Nephron progenitor cell (in vitro differentiated cells): ENCODE measurements at regions not wholly inside any gene's neighbourhood (a gene's known extent, or its start where the extent isn't known, plus 50 kb on each side); places are given as distances from the start of the nearest gene placed in this dataset.

Experiments
- DNase-seq: peaks from one replicate; pipeline ENCODE4 v3.0.0; 2021
- H3K27ac Mint-ChIP-seq: 2 replicates; pipeline ENCODE4 v1.8.0; 2021; ENCODE audit warnings: mild to moderate bottlenecking, moderate library complexity, mixed read lengths
- H3K27me3 Mint-ChIP-seq: 2 replicates; pipeline ENCODE4 v1.8.0; 2021; ENCODE audit warnings: mild to moderate bottlenecking, low read depth, mixed read lengths; ENCODE audit not compliant: poor library complexity
- H3K36me3 Mint-ChIP-seq: 2 replicates; pipeline ENCODE4 v1.8.0; 2021; ENCODE audit warnings: low read depth, mixed read lengths
- H3K4me1 Mint-ChIP-seq: 2 replicates; pipeline ENCODE4 v1.8.0; 2021; ENCODE audit warnings: mixed read lengths
- H3K4me3 Mint-ChIP-seq: 2 replicates; pipeline ENCODE4 v1.8.0; 2021; ENCODE audit warnings: mild to moderate bottlenecking, moderate library complexity, mixed read lengths
- H3K9me3 Mint-ChIP-seq: 2 replicates; pipeline ENCODE4 v1.8.0; 2021; ENCODE audit warnings: mild to moderate bottlenecking, moderate library complexity, mixed read lengths
- TF ChIP-seq, protein P1 (sequence below): fragments of 200-600 bp; sonication (generic); IDR thresholded peaks from 2 replicates; pipeline ENCODE4 v1.5.0; 2021; ENCODE audit warnings: antibody characterized with exemption

DNA sequence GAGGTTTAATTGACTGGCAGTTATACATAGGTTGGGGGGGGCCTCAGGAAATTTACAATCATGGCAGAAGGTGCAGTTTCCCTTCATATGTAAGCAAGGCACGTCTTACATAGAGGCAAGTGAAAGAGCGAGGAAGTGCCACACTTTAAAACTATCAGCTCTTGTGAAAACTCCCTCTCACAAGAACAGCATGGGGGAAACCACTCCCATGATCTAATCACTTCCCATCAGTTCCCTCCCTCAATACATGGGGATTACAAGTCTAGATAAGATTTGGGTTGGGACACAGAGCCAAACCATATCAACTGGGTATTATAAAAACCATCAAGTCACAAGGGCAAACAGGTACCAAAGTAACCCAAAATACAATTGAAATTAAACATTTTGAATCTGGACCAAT, 182.0 kb upstream of the FAT4 start:
- Mint-ChIP-seq H3K27me3 (no peaks in the 10 kb centered on the region), H3K36me3 (no peaks in the 10 kb centered on the region), H3K27ac (no peak overlapping the region), H3K4me3 (no peak overlapping the region), H3K4me1 (peaks cover 4% of the 10 kb centered on the region), H3K9me3 (no peaks in the 10 kb centered on the region)
- DNase-seq, result no peak
- TF ChIP-seq, protein P1, sequence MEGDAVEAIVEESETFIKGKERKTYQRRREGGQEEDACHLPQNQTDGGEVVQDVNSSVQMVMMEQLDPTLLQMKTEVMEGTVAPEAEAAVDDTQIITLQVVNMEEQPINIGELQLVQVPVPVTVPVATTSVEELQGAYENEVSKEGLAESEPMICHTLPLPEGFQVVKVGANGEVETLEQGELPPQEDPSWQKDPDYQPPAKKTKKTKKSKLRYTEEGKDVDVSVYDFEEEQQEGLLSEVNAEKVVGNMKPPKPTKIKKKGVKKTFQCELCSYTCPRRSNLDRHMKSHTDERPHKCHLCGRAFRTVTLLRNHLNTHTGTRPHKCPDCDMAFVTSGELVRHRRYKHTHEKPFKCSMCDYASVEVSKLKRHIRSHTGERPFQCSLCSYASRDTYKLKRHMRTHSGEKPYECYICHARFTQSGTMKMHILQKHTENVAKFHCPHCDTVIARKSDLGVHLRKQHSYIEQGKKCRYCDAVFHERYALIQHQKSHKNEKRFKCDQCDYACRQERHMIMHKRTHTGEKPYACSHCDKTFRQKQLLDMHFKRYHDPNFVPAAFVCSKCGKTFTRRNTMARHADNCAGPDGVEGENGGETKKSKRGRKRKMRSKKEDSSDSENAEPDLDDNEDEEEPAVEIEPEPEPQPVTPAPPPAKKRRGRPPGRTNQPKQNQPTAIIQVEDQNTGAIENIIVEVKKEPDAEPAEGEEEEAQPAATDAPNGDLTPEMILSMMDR, result no peak

- Mint-ChIP-seq H3K36me3 (no peaks in the 10 kb centered on the region), H3K4me1 (peaks cover 4% of the 10 kb centered on the region), H3K27ac (no peak overlapping the region), H3K27me3 (no peaks in the 10 kb centered on the region), H3K9me3 (no peaks in the 10 kb centered on the region), H3K4me3 (no peak overlapping the region)
- TF ChIP-seq, protein P1, result no peak
- DNase-seq, result no peak
These were observed 182.7 kb upstream of the FAT4 start for GRCh38 chr4:125131891-125132680.

GRCh38 chr4:125125276-125125675, 189.5 kb upstream of the FAT4 start:
- Mint-ChIP-seq H3K9me3 (no peaks in the 10 kb centered on the region), H3K27me3 (no peaks in the 10 kb centered on the region), H3K27ac (no peak overlapping the region), H3K4me3 (no peak overlapping the region), H3K36me3 (no peaks in the 10 kb centered on the region), H3K4me1 (peaks cover 14% of the 10 kb centered on the region)
- no peak for DNase-seq
- TF ChIP-seq, protein P1, result no peak

- no peak for DNase-seq
- Mint-ChIP-seq H3K4me3 (no peak overlapping the region), H3K27me3 (no peaks in the 10 kb centered on the region), H3K9me3 (no peaks in the 10 kb centered on the region), H3K27ac (no peak overlapping the region), H3K36me3 (no peaks in the 10 kb centered on the region), H3K4me1 (peaks cover 14% of the 10 kb centered on the region)
- TF ChIP-seq, protein P1, result no peak
These were observed 191.1 kb upstream of the FAT4 start for GRCh38 chr4:125123570-125124109.

GRCh38 chr4:125121581-125121980, 193.2 kb upstream of the FAT4 start:
- no peak overlapping the region for H3K4me3 Mint-ChIP-seq
- H3K4me1 Mint-ChIP-seq, result peaks cover 14% of the 10 kb centered on the region
- no peaks in the 10 kb centered on the region for H3K9me3 Mint-ChIP-seq
- TF ChIP-seq, protein P1, result no peak
- no peaks in the 10 kb centered on the region for H3K36me3 Mint-ChIP-seq
- DNase-seq, result no peak
- no peak overlapping the region for H3K27ac Mint-ChIP-seq
- no peaks in the 10 kb centered on the region for H3K27me3 Mint-ChIP-seq

DNA sequence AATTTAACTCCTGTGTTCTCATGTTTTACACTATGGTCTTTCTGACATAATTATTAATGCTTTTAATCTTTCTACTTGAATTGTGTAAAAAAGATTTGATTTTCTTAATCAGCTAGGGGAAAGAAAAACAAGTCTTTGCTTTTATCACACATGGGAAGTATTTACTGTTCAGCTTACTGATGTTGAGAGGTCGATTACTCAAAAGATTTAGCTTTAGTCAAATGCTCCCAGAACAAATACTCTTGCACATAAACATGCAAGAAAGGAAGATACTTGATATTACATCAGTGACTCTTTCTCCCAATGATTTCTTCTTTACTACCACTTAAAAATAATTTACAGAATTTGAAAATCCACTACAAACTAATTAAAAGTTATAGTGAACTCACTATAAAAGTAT, 198.3 kb upstream of the FAT4 start:
- TF ChIP-seq, protein P1, result no peak
- DNase-seq, result no peak
- no peaks in the 10 kb centered on the region for H3K27me3 Mint-ChIP-seq
- H3K27ac Mint-ChIP-seq, result no peak overlapping the region
- H3K4me3 Mint-ChIP-seq, result no peak overlapping the region
- no peaks in the 10 kb centered on the region for H3K36me3 Mint-ChIP-seq
- no peaks in the 10 kb centered on the region for H3K9me3 Mint-ChIP-seq
- no peaks in the 10 kb centered on the region for H3K4me1 Mint-ChIP-seq
